Panc1 (cell line): ENCODE measurements at regions not wholly inside any gene's neighbourhood (a gene's known extent, or its start where the extent isn't known, plus 50 kb on each side); places are given as distances from the start of the nearest gene placed in this dataset.

ENCODE experiments used
- POLR2AphosphoS5 ChIP-seq: IDR thresholded peaks from 2 replicates; pipeline ENCODE4 v1.6.1; 2012; ENCODE audit warnings: mild to moderate bottlenecking, low read depth, low read length, moderate library complexity
- SIN3A ChIP-seq: IDR thresholded peaks from 2 replicates; pipeline ENCODE4 v1.6.1; 2012; ENCODE audit warnings: low read depth, mild to moderate bottlenecking, low read length, moderate library complexity, borderline replicate concordance; ENCODE audit not compliant: insufficient read depth
- TCF7L2 ChIP-seq: IDR thresholded peaks from 2 replicates; pipeline ENCODE4 v1.6.1; 2011; ENCODE audit warnings: mild to moderate bottlenecking, low read depth, low read length, inconsistent platforms
- TF ChIP-seq, protein P1 (sequence below): fragments of 450-650 bp; IDR thresholded peaks from 2 replicates; pipeline ENCODE4 v1.5.1; 2017; ENCODE audit warnings: mild to moderate bottlenecking

DNA sequence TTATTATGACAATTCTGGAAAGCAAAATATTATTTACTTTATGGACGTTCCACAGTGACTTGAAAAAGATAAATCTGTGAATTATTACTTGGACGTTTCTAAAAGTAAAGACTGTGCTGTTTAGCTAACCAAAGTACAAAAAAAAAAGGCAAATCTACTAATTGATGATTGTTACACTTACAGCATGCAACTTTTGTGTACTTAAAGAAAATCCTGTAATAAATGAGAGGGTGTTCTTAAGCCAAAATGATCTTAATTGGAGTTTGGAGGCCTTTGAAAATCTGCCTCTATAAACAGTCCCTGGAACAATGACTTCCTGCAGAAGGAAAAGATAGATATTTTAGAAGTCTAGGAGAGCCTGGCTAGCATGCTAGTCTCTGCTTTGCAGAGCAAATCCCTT is 434.0 kb upstream of the SYT1 start:
- TF ChIP-seq, protein P1, sequence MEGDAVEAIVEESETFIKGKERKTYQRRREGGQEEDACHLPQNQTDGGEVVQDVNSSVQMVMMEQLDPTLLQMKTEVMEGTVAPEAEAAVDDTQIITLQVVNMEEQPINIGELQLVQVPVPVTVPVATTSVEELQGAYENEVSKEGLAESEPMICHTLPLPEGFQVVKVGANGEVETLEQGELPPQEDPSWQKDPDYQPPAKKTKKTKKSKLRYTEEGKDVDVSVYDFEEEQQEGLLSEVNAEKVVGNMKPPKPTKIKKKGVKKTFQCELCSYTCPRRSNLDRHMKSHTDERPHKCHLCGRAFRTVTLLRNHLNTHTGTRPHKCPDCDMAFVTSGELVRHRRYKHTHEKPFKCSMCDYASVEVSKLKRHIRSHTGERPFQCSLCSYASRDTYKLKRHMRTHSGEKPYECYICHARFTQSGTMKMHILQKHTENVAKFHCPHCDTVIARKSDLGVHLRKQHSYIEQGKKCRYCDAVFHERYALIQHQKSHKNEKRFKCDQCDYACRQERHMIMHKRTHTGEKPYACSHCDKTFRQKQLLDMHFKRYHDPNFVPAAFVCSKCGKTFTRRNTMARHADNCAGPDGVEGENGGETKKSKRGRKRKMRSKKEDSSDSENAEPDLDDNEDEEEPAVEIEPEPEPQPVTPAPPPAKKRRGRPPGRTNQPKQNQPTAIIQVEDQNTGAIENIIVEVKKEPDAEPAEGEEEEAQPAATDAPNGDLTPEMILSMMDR, result no peak
- TF ChIP-seq SIN3A (no peak), POLR2AphosphoS5 (no peak), TCF7L2 (no peak)
